Retina (tissue), 1 donor: ENCODE measurements at regions not wholly inside any gene's neighbourhood (a gene's known extent, or its start where the extent isn't known, plus 50 kb on each side); places are given as distances from the start of the nearest gene placed in this dataset.

Source experiments
- DNase-seq: peaks from one replicate; pipeline ENCODE4 v3.0.0-alpha.2; 2016

DNA sequence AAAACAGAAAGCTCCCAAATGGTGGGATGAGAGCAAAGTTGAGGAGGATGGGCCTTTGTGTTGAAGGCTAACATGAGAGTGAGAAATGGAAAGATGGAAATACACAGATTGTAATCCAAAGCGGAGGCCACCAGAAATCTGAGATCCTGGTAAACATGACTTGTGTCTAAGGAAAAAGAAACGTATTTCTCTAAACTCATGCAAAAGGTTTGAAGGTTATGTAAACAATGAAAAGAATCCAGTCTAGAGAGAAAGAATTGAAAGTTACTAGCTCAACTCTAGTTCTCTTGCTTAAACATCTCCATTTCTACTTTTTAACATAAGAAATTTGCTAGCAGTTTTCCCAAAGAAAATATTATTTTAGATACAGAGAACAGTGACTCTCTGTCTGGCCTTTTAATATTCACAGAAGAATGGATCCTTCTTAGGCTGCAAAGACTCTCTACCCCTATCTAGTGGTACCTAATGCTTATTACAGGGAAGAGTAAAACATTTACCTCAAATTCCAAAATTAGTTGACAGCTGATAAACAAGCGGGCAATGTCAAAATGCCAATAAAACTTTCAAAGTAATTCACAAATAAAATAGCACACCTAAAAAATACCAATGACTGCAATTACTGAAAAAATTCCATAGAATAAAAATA is 75.8 kb upstream of the SOX5 start:
- DNase-seq = no peak

DNA sequence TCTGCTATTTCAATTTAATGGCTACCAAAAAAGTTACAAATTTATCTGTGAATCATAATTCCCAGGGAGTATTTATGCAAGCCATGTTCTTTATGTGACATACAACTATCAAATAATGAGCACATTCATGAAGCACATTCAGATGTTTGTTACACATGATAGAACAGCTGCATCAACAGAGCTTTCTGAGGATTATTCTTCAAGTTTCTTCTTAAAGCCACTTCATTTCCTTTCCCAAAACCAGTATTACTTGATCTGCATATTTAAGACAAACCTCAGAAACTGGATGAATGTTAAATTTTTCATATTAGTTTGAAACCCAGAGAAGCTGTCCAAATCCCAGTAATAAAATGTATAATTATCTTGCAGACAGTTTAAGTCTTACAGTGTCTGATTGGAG is 73.6 kb upstream of the SOX5 start:
- no peak for DNase-seq

DNA sequence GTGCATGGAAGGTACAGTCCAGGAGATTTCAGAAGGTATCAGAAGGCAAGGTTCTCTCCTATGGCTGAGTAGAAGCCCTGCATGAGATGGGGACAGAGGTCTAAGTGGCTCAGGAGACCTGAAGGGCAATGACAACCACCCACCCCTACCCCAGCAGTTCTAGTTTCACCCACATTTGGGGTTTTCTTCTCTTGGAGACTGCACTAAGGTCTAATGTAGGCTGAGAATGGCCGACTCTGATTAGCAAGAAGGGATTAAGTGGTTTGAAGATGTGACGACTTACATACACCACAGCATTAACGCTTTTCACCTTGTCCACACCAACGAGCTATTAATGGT is 71.7 kb upstream of the SOX5 start:
- no peak for DNase-seq

DNA sequence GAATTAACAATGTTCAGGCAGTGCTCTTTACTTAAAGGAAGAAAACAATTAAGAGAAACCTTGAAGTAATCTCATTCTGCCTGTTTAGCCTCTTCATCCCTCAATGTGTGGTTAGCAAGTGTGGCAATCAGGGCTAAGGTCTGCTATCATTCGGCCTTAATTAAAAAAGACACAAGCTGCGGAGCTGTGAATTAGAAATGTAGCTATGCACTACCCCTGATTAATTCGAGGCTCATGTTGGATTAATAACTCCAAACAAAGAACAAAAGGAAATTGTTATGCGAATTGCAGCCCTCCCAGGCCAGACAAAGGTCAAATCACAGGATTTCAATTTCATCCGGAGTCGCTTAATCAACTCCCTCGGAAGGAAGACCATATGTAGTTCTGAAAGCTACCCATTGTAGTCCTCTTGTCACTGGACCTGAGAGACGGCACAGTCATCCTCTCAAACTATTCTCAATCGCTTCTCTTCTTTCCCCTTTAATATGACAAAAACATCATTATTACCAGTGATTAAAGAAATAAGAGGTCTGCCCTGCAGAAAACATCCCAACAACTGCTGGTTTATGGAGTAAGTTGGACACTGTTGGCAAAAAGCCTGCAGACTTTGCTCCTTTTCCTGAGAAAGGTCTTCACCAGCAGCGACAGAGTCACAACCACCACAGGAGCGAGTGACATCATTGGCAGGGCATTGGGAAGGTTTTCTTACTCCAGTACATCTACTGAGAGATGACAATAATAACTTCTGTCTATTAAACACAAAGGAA is 71.1 kb upstream of the SOX5 start:
- DNase-seq = peak; percentile 52

DNA sequence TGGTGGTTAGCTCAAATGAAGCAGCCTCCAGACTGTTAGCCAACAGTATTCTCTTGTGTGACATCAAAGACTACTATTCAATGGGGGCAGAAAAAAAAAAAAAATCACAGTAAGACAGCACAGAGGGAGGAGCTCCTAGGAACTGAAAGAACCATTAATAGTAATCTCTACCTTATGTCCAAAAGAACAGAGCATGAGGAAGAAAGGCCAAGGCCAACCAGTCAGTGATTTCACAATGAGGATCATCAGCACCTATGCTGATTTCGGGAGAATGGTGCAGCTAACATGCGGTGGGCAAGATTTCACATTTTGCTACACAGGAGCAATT is 66.3 kb upstream of the SOX5 start:
- no peak for DNase-seq

DNA sequence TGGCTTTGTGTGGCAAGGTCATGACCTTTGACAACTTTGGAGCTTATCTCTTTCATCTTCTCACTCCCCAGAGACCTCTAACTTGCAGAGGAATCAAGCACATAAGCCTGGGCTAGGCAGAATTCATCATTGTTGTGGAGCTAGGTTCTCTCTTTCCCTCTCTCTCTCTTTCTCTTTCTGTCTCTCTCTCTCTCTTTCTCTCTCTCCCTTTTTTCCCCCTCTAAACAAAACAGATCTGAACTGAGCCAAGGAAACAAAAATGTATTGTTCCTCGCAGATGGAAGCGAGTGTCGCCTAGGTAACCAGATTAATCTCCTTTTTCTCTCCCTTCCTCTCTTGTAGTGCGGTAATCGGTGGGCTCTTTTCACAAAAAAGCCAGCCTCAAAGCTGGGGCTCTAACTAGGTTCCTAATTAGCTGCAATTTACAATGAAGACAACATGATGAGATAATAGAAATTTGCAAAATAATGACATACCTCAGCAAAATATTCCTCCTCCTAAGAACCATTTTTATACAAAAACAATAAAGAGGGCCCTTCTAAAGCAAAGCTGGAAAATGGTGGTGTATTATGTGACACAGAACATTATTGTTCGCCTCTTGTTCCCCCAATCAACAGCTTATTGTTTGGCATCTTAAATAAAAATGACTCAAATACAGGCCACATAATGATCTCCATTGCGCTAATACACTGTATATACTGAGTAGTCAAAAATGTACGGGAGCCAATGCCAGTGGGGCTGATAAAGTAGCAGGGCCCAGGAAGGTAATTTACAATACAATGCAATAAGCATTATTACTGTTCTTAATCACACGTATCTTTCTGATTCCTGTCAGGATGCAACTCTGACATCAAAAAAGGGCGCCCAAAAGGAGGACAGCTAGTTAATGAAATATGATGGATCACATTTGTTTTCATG is 65.7 kb upstream of the SOX5 start:
- DNase-seq = peak; percentile 54

DNA sequence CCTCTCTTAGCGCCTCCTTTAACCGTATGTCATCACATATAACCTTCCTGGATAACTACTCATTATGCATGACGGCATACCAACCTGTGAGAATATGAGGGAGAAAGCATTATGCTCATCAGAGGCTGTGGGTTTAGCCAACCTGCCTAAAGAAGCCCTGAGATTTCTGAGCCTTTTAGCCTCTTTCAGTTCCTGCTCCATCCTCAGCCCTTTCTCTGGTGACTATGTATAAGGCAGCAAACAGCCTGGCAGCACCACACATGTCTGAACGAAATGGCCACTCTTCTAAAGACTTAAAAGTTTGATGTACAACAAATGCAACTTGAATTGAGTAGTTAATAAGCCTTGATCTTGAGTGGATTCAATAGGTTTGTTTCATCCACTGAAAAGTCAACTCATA is 64.8 kb upstream of the SOX5 start:
- DNase-seq = no peak

DNA sequence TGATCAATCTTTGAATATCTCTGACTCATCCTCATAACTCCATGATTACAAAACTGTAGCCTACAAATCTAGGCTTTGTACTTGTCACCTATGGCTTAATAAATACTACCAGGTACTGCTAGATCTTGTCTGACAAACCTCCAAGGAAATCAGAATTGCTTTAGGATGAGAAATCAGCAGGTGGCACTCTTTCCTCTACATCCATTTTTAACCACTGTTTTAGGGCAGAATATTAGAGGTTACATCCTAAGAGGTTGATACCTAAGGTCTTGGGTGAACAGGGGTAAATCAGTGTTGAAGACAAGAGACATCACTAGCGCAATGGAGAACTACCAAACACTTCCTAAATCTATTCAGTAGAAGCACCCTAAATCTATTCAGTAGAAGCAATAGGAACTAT is 63.1 kb upstream of the SOX5 start:
- DNase-seq = no peak

DNA sequence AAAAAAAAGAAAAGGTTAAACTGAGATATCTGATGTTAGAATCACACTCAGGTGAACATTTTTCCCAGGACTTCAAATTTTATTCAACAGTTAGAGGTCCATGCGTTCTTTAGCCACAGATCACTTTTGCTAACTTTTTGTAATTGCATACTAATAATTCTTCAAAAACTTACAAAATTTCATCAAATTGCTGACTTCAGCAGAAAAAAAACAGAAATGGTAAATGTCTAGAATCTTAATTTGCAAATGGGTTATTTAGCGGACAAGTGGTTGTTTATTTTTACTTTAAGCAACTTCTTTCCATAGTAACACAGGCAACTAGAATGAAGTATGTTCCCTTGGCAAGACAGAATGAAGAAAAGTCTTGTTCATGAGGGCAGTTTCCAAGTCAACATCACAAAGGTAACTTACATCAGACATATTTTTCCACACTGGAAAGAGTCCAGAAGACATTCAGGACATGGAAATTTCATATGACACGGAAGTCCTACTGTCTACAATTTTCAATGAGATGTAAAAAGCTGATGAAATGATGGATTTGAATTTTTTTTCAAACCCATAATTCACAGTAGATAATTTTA is 62.5 kb upstream of the SOX5 start:
- no peak for DNase-seq

DNA sequence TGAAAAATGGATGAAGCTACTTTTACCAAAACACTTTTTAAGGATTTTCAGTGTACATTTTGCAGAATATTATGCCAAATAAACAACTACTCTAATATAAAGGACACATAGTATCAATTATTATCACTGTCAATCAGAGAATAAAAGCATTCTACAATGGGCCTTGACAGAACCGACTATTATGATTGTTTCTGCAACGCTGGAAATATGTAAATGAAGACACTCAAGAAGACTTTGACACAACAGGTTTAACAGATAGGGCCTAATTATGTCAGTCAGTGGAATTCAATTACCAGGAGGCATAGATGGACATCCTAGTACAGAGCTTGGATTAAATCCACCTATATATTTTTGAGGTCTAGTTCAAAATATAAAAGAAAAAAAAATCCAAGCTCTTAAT is 58.7 kb upstream of the SOX5 start:
- DNase-seq = no peak
